OCI-LY3 (cell line): ENCODE measurements at regions not wholly inside any gene's neighbourhood (a gene's known extent, or its start where the extent isn't known, plus 50 kb on each side); places are given as distances from the start of the nearest gene placed in this dataset.

Experiments used
- H2AFZ ChIP-seq: fragments of 200-600, 300-600 bp; shearing (Covaris generic); 2 replicates; pipeline ENCODE4 v1.6.0; 2014; ENCODE audit warnings: antibody characterized with exemption, low read depth, low read length
- H3K27ac ChIP-seq: fragments of 200-600, 300-600 bp; sonication (generic); 2 replicates; pipeline ENCODE4 v1.5.1; 2014; ENCODE audit warnings: mild to moderate bottlenecking, low read length, moderate library complexity, mixed read lengths
- H3K27me3 ChIP-seq: fragments of 200-600, 300-600 bp; sonication (generic); 2 replicates; pipeline ENCODE4 v1.6.1; 2014; ENCODE audit warnings: low read depth, low read length, mixed read lengths
- H3K36me3 ChIP-seq: fragments of 200-600, 300-600 bp; sonication (generic); replicated peaks from 2 replicates; pipeline ENCODE3; 2014; ENCODE audit warnings: low read depth, low read length, mixed read lengths
- H3K4me1 ChIP-seq: fragments of 300-600, 200-600 bp; sonication (generic); 2 replicates; pipeline ENCODE4 v1.6.1; 2014; ENCODE audit warnings: low read length, mixed read lengths
- H3K4me2 ChIP-seq: fragments of 200-600, 300-600 bp; sonication (generic); 2 replicates; pipeline ENCODE4 v1.6.1; 2014; ENCODE audit warnings: low read length, mixed read lengths
- H3K4me3 ChIP-seq: fragments of 300-600, 200-600 bp; sonication (generic); 2 replicates; pipeline ENCODE4 v1.5.1; 2014; ENCODE audit warnings: antibody characterized with exemption, mild to moderate bottlenecking, low read length, moderate library complexity
- H3K79me2 ChIP-seq: fragments of 300-600, 200-600 bp; shearing (Covaris generic); 2 replicates; pipeline ENCODE4 v1.6.1; 2014; ENCODE audit warnings: mild to moderate bottlenecking, low read length, mixed read lengths
- H3K9ac ChIP-seq: fragments of 300-600, 200-600 bp; shearing (Covaris generic); 2 replicates; pipeline ENCODE4 v1.6.0; 2014; ENCODE audit warnings: mild to moderate bottlenecking, low read length, moderate library complexity
- H3K9me3 ChIP-seq: fragments of 200-600, 300-600 bp; shearing (Covaris generic); 2 replicates; pipeline ENCODE4 v1.6.1; 2014; ENCODE audit warnings: low read length, mixed read lengths; ENCODE audit not compliant: insufficient read depth
- H4K20me1 ChIP-seq: fragments of 200-600, 300-600 bp; sonication (generic); 2 replicates; pipeline ENCODE4 v1.6.1; 2016; ENCODE audit warnings: low read length, mixed read lengths; ENCODE audit not compliant: insufficient read depth
- EZH2phosphoT487 ChIP-seq: fragments of 200-600 bp; shearing (Covaris generic); IDR thresholded peaks from 2 replicates; pipeline ENCODE4 v1.6.1; 2018; ENCODE audit warnings: antibody characterized with exemption, mixed run types, low read depth
- TF ChIP-seq, protein P1 (sequence below): fragments of 200-600, 300-600 bp; sonication (generic); IDR thresholded peaks from 2 replicates; pipeline ENCODE4 v1.5.1; 2014; ENCODE audit warnings: antibody characterized with exemption, low read length, low read depth

- no peaks in the 10 kb centered on the region for H4K20me1 ChIP-seq
- H3K79me2 ChIP-seq = no peaks in the 10 kb centered on the region
- peaks cover 4% of the 10 kb centered on the region for H3K36me3 ChIP-seq
- no peak for TF ChIP-seq EZH2phosphoT487
- TF ChIP-seq, protein P1, sequence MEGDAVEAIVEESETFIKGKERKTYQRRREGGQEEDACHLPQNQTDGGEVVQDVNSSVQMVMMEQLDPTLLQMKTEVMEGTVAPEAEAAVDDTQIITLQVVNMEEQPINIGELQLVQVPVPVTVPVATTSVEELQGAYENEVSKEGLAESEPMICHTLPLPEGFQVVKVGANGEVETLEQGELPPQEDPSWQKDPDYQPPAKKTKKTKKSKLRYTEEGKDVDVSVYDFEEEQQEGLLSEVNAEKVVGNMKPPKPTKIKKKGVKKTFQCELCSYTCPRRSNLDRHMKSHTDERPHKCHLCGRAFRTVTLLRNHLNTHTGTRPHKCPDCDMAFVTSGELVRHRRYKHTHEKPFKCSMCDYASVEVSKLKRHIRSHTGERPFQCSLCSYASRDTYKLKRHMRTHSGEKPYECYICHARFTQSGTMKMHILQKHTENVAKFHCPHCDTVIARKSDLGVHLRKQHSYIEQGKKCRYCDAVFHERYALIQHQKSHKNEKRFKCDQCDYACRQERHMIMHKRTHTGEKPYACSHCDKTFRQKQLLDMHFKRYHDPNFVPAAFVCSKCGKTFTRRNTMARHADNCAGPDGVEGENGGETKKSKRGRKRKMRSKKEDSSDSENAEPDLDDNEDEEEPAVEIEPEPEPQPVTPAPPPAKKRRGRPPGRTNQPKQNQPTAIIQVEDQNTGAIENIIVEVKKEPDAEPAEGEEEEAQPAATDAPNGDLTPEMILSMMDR = no peak
- no peak overlapping the region for H3K9ac ChIP-seq
- H3K27me3 ChIP-seq = no peaks in the 10 kb centered on the region
- no peak overlapping the region for H3K27ac ChIP-seq
- 0 out of 2 replicates have a peak, but pooled peaks cover 3% of the 10 kb centered on the region for H3K9me3 ChIP-seq
- H3K4me2 ChIP-seq = no peak overlapping the region
- no peak overlapping the region for H2AFZ ChIP-seq
- H3K4me1 ChIP-seq = peaks cover 8% of the 10 kb centered on the region
- no peak overlapping the region for H3K4me3 ChIP-seq
These were observed 293.9 kb upstream of the AMIGO2 start for GRCh38 chr12:47373554-47374150.

- H3K36me3 ChIP-seq = peaks cover 14% of the 10 kb centered on the region
- TF ChIP-seq, protein P1 = no peak
- TF ChIP-seq EZH2phosphoT487 = no peak
- H3K4me2 ChIP-seq = no peak overlapping the region
- H3K27ac ChIP-seq = no peak overlapping the region
- no peaks in the 10 kb centered on the region for H4K20me1 ChIP-seq
- H3K9ac ChIP-seq = no peak overlapping the region
- H3K4me3 ChIP-seq = no peak overlapping the region
- peaks cover 5% of the 10 kb centered on the region for H3K4me1 ChIP-seq
- no peaks in the 10 kb centered on the region for H3K79me2 ChIP-seq
- 0 out of 2 replicates have a peak, but pooled peaks cover 12% of the 10 kb centered on the region for H3K9me3 ChIP-seq
- H2AFZ ChIP-seq = no peak overlapping the region
- no peaks in the 10 kb centered on the region for H3K27me3 ChIP-seq
These were observed 290.7 kb upstream of the AMIGO2 start for GRCh38 chr12:47370421-47370820.

GRCh38 chr12:47369085-47369484 lies 289.3 kb upstream of the AMIGO2 start:
- H3K27ac ChIP-seq = no peak overlapping the region
- H3K9ac ChIP-seq = no peak overlapping the region
- no peaks in the 10 kb centered on the region for H4K20me1 ChIP-seq
- H3K4me1 ChIP-seq = peaks cover 8% of the 10 kb centered on the region
- H3K36me3 ChIP-seq = peaks cover 12% of the 10 kb centered on the region
- no peak overlapping the region for H3K4me2 ChIP-seq
- H3K4me3 ChIP-seq = no peak overlapping the region
- 0 out of 2 replicates have a peak, but pooled peaks cover 12% of the 10 kb centered on the region for H3K9me3 ChIP-seq
- H3K27me3 ChIP-seq = no peaks in the 10 kb centered on the region
- H3K79me2 ChIP-seq = no peaks in the 10 kb centered on the region
- H2AFZ ChIP-seq = no peak overlapping the region
- TF ChIP-seq EZH2phosphoT487 = no peak
- TF ChIP-seq, protein P1 = no peak

GRCh38 chr12:47367912-47368537 lies 288.3 kb upstream of the AMIGO2 start:
- H3K4me1 ChIP-seq = peaks cover 14% of the 10 kb centered on the region
- H3K4me3 ChIP-seq = no peak overlapping the region
- H3K4me2 ChIP-seq = no peak overlapping the region
- H3K79me2 ChIP-seq = no peaks in the 10 kb centered on the region
- no peak overlapping the region for H2AFZ ChIP-seq
- H3K9me3 ChIP-seq = 0 out of 2 replicates have a peak, but pooled peaks cover 12% of the 10 kb centered on the region
- no peaks in the 10 kb centered on the region for H3K27me3 ChIP-seq
- H3K27ac ChIP-seq = no peak overlapping the region
- no peaks in the 10 kb centered on the region for H4K20me1 ChIP-seq
- peaks cover 9% of the 10 kb centered on the region for H3K36me3 ChIP-seq
- H3K9ac ChIP-seq = no peak overlapping the region
- TF ChIP-seq, protein P1 = no peak
- no peak for TF ChIP-seq EZH2phosphoT487
